ENCODE measurements at regions not wholly inside any gene's neighbourhood (a gene's known extent, or its start where the extent isn't known, plus 50 kb on each side); places are given as distances from the start of the nearest gene placed in this dataset.

DNA sequence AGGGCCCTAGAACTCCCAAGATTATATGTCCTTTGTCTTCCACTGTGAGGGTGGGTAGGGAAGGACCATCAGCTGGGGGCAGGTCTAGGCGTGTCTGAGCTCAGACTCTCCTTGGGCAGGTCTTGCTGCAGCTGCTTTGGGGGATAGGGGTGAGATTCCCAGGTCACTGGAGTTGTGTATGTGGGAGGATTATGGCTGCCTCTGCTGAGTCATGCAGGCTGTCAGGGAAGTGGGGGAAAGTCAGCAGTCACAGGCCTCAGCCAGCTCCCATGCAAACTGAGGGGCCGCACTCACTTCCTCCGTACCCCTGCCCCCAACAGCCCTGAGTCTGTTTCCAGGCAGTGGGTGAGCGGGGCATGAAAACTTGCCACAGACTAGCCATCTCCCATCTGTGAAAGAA is 600.8 kb downstream of the DIAPH3 start:
- no peak overlapping the region for H3K4me2 ChIP-seq (ENCODE audit: low read length)
- no peak overlapping the region for H2AFZ ChIP-seq
- H3K9ac ChIP-seq: no peak overlapping the region
- no peak overlapping the region for H3K4me3 ChIP-seq (ENCODE audit: low read depth, low read length)
- H3K4me1 ChIP-seq: no peaks in the 10 kb centered on the region
- H3K9me3 ChIP-seq (ENCODE audit: control insufficient read depth, low read length): no peaks in the 10 kb centered on the region
- no peaks in the 10 kb centered on the region for H3K36me3 ChIP-seq (ENCODE audit: control insufficient read depth, insufficient read depth, low read length)
- TF ChIP-seq CTCF (IDR thresholded peaks at IDR 0.05): no peak
- no peaks in the 10 kb centered on the region for H3K79me2 ChIP-seq
- H3K27me3 ChIP-seq (ENCODE audit: control insufficient read depth, insufficient read depth, low read length): no peaks in the 10 kb centered on the region
- no peak overlapping the region for H3K27ac ChIP-seq

GRCh38 chr13:59566561-59566960 is 597.2 kb downstream of the DIAPH3 start:
- TF ChIP-seq CTCF (IDR thresholded peaks at IDR 0.05): no peak

DNA sequence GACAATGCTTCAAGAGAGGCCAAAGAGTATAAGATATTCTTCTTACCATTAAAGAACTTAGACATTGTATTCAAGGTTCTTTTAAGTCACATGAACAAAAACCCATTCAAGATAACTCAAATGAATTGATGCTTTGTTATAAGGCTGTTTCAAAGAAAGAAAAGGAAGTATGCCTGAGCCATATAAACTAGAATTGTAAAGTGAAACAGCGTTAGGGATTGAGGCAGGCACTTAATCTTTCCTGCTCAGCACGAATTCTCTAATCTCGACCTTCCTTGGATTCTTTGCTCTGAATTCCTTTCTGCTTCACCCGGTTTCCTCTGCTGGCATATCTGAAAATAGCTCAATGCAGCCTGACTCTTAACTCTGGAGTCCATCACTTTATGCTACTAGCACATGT is 595.4 kb downstream of the DIAPH3 start:
- Histone ChIP-seq H2AFZ (no peak overlapping the region), H3K4me1 (no peaks in the 10 kb centered on the region), H3K9ac (no peak overlapping the region), H3K9me3 (ENCODE audit: control insufficient read depth, low read length) (no peaks in the 10 kb centered on the region), H3K27me3 (ENCODE audit: control insufficient read depth, insufficient read depth, low read length) (no peaks in the 10 kb centered on the region), H3K4me2 (ENCODE audit: low read length) (no peak overlapping the region), H3K27ac (no peak overlapping the region), H3K36me3 (ENCODE audit: control insufficient read depth, insufficient read depth, low read length) (no peaks in the 10 kb centered on the region), H3K79me2 (no peaks in the 10 kb centered on the region), H3K4me3 (ENCODE audit: low read depth, low read length) (no peak overlapping the region)
- TF ChIP-seq CTCF (IDR thresholded peaks at IDR 0.05): no peak

More at GRCh38 chr13:59566561-59566960, 597.2 kb downstream of the DIAPH3 start:
- no peaks in the 10 kb centered on the region for H3K27me3 ChIP-seq (ENCODE audit: control insufficient read depth, insufficient read depth, low read length)
- H3K36me3 ChIP-seq (ENCODE audit: control insufficient read depth, insufficient read depth, low read length): no peaks in the 10 kb centered on the region
- no peaks in the 10 kb centered on the region for H3K79me2 ChIP-seq
- no peak overlapping the region for H2AFZ ChIP-seq
- H3K9me3 ChIP-seq (ENCODE audit: control insufficient read depth, low read length): no peaks in the 10 kb centered on the region
- H3K9ac ChIP-seq: no peak overlapping the region
- H3K4me2 ChIP-seq (ENCODE audit: low read length): no peak overlapping the region
- H3K4me1 ChIP-seq: no peaks in the 10 kb centered on the region
- H3K27ac ChIP-seq: no peak overlapping the region
- no peak overlapping the region for H3K4me3 ChIP-seq (ENCODE audit: low read depth, low read length)

- Histone ChIP-seq H3K9ac (no peak overlapping the region), H3K27ac (no peak overlapping the region), H3K9me3 (ENCODE audit: control insufficient read depth, low read length) (no peaks in the 10 kb centered on the region), H3K79me2 (no peaks in the 10 kb centered on the region), H3K4me3 (ENCODE audit: low read depth, low read length) (no peak overlapping the region), H3K4me1 (no peaks in the 10 kb centered on the region), H3K27me3 (ENCODE audit: control insufficient read depth, insufficient read depth, low read length) (no peaks in the 10 kb centered on the region), H3K4me2 (ENCODE audit: low read length) (no peak overlapping the region), H2AFZ (no peak overlapping the region), H3K36me3 (ENCODE audit: control insufficient read depth, insufficient read depth, low read length) (no peaks in the 10 kb centered on the region)
- no peak for TF ChIP-seq CTCF (IDR thresholded peaks at IDR 0.05)
These were observed 593.5 kb downstream of the DIAPH3 start for GRCh38 chr13:59570204-59570603.

- H3K9ac ChIP-seq: no peak overlapping the region
- no peaks in the 10 kb centered on the region for H3K27me3 ChIP-seq (ENCODE audit: control insufficient read depth, insufficient read depth, low read length)
- H2AFZ ChIP-seq: no peak overlapping the region
- no peak for TF ChIP-seq CTCF (IDR thresholded peaks at IDR 0.05)
- no peak overlapping the region for H3K4me2 ChIP-seq (ENCODE audit: low read length)
- H3K4me1 ChIP-seq: no peaks in the 10 kb centered on the region
- H3K4me3 ChIP-seq (ENCODE audit: low read depth, low read length): no peak overlapping the region
- no peaks in the 10 kb centered on the region for H3K9me3 ChIP-seq (ENCODE audit: control insufficient read depth, low read length)
- no peaks in the 10 kb centered on the region for H3K36me3 ChIP-seq (ENCODE audit: control insufficient read depth, insufficient read depth, low read length)
- H3K79me2 ChIP-seq: no peaks in the 10 kb centered on the region
- H3K27ac ChIP-seq: no peak overlapping the region
These were observed 579.6 kb downstream of the DIAPH3 start for GRCh38 chr13:59584101-59584500.
